K562 (cell line): ENCODE measurements at regions not wholly inside any gene's neighbourhood (a gene's known extent, or its start where the extent isn't known, plus 50 kb on each side); places are given as distances from the start of the nearest gene placed in this dataset.

Source experiments
- CEBPB ChIP-seq: fragments of 450-650 bp; IDR thresholded peaks from 2 replicates; pipeline ENCODE4 v1.6.1; 2016; ENCODE audit warnings: missing genetic modification characterization, missing compliant biosample characterization
- CHD4 ChIP-seq: fragments of 200-600 bp; sonication (generic); IDR thresholded peaks from 3 replicates; pipeline ENCODE4 v1.6.1; 2012; ENCODE audit warnings: low read depth, mild to moderate bottlenecking, mixed read lengths, low read length, inconsistent platforms; ENCODE audit not compliant: insufficient read depth, insufficient replicate concordance, poor library complexity, severe bottlenecking
- ELF2 ChIP-seq: fragments of 250-450 bp; sonication (Bioruptor Pico); IDR thresholded peaks from 2 replicates; pipeline ENCODE4 v1.5.0; 2021; ENCODE audit warnings: mild to moderate bottlenecking
- HDGF ChIP-seq: fragments of 450-650 bp; IDR thresholded peaks from 2 replicates; pipeline ENCODE4 v1.6.1; 2016
- SMAD4 ChIP-seq: fragments of 250-450 bp; sonication (Bioruptor Pico); conservative IDR thresholded peaks from 2 replicates; pipeline ENCODE4 v1.8.0; 2021; ENCODE audit warnings: inconsistent platforms, mild to moderate bottlenecking, moderate library complexity
- SP1 ChIP-seq: sonication (generic); formaldehyde crosslinking; IDR thresholded peaks from 2 replicates; pipeline ENCODE4 v1.8.1; 2022; ENCODE audit warnings: mild to moderate bottlenecking, missing genetic modification reagents
- TCF7 ChIP-seq: sonication (generic); IDR thresholded peaks from 2 replicates; pipeline ENCODE4 v1.6.1; 2016; ENCODE audit warnings: antibody characterized with exemption, borderline replicate concordance
- TCF7L2 ChIP-seq: fragments of 150-350 bp; IDR thresholded peaks from 2 replicates; pipeline ENCODE4 v1.6.1; 2016; ENCODE audit warnings: low read depth, mild to moderate bottlenecking, low read length, moderate library complexity
- ZNF324 ChIP-seq: fragments of 250-450 bp; sonication (Bioruptor Pico); IDR thresholded peaks from 2 replicates; pipeline ENCODE4 v1.4.0; 2020; ENCODE audit warnings: mild to moderate bottlenecking
- TF ChIP-seq, protein P1 (sequence below), 2 experiments: fragments of 450-650 bp in 1 of 2; IDR thresholded peaks; 2 replicates each; pipeline ENCODE4 v1.6.1; 2011 to 2017; ENCODE audit warnings: low read depth in 2 of 2, antibody characterized with exemption in 1 of 2, borderline replicate concordance in 1 of 2, low read length in 1 of 2, mild to moderate bottlenecking in 1 of 2, mixed read lengths in 1 of 2; ENCODE audit not compliant: control insufficient read depth in 1 of 2
- TF ChIP-seq, protein P2 (sequence below): sonication (generic); formaldehyde crosslinking; IDR thresholded peaks from 2 replicates; pipeline ENCODE4 v1.8.1; 2023; ENCODE audit warnings: mild to moderate bottlenecking, missing genetic modification reagents
- TF ChIP-seq, protein P3 (sequence below): sonication (generic); formaldehyde crosslinking; IDR thresholded peaks from 2 replicates; pipeline ENCODE4 v1.8.0; 2023; ENCODE audit warnings: mild to moderate bottlenecking, missing genetic modification reagents
- TF ChIP-seq, protein P4 (sequence below): sonication (generic); formaldehyde crosslinking; IDR thresholded peaks from 2 replicates; pipeline ENCODE4 v1.8.0; 2022; ENCODE audit warnings: missing genetic modification reagents, mild to moderate bottlenecking, borderline replicate concordance

DNA sequence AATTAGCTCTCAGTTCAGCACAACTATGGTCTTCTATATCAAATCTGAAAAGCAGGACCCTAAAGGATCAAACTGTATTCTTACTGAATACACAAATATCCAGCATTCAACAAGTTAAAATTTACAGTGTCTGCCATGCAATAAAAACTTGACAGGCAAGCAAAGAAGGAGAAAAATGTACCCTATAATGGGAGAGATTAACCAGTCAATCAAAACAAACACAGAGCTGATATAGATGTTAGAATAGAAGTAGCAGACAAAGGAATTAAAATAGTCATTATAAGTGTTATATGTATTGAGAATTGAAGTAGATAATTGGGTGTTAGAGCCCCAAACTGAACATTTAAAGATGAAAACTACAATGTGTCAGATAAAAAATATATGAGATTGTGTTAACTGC, 914.9 kb downstream of the EPHA7 start:
- no peak for TF ChIP-seq TCF7
- TF ChIP-seq, protein P1, sequence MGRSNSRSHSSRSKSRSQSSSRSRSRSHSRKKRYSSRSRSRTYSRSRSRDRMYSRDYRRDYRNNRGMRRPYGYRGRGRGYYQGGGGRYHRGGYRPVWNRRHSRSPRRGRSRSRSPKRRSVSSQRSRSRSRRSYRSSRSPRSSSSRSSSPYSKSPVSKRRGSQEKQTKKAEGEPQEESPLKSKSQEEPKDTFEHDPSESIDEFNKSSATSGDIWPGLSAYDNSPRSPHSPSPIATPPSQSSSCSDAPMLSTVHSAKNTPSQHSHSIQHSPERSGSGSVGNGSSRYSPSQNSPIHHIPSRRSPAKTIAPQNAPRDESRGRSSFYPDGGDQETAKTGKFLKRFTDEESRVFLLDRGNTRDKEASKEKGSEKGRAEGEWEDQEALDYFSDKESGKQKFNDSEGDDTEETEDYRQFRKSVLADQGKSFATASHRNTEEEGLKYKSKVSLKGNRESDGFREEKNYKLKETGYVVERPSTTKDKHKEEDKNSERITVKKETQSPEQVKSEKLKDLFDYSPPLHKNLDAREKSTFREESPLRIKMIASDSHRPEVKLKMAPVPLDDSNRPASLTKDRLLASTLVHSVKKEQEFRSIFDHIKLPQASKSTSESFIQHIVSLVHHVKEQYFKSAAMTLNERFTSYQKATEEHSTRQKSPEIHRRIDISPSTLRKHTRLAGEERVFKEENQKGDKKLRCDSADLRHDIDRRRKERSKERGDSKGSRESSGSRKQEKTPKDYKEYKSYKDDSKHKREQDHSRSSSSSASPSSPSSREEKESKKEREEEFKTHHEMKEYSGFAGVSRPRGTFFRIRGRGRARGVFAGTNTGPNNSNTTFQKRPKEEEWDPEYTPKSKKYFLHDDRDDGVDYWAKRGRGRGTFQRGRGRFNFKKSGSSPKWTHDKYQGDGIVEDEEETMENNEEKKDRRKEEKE (IDR thresholded peaks at IDR 0.05; ENCODE audit: borderline replicate concordance in 1 of 2, control insufficient read depth in 1 of 2, low read depth in 2 of 2, low read length in 1 of 2): no peak
- TF ChIP-seq ZNF324: no peak
- TF ChIP-seq CHD4: no peak
- TF ChIP-seq, protein P2, sequence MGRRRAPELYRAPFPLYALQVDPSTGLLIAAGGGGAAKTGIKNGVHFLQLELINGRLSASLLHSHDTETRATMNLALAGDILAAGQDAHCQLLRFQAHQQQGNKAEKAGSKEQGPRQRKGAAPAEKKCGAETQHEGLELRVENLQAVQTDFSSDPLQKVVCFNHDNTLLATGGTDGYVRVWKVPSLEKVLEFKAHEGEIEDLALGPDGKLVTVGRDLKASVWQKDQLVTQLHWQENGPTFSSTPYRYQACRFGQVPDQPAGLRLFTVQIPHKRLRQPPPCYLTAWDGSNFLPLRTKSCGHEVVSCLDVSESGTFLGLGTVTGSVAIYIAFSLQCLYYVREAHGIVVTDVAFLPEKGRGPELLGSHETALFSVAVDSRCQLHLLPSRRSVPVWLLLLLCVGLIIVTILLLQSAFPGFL: no peak
- TF ChIP-seq, protein P3, sequence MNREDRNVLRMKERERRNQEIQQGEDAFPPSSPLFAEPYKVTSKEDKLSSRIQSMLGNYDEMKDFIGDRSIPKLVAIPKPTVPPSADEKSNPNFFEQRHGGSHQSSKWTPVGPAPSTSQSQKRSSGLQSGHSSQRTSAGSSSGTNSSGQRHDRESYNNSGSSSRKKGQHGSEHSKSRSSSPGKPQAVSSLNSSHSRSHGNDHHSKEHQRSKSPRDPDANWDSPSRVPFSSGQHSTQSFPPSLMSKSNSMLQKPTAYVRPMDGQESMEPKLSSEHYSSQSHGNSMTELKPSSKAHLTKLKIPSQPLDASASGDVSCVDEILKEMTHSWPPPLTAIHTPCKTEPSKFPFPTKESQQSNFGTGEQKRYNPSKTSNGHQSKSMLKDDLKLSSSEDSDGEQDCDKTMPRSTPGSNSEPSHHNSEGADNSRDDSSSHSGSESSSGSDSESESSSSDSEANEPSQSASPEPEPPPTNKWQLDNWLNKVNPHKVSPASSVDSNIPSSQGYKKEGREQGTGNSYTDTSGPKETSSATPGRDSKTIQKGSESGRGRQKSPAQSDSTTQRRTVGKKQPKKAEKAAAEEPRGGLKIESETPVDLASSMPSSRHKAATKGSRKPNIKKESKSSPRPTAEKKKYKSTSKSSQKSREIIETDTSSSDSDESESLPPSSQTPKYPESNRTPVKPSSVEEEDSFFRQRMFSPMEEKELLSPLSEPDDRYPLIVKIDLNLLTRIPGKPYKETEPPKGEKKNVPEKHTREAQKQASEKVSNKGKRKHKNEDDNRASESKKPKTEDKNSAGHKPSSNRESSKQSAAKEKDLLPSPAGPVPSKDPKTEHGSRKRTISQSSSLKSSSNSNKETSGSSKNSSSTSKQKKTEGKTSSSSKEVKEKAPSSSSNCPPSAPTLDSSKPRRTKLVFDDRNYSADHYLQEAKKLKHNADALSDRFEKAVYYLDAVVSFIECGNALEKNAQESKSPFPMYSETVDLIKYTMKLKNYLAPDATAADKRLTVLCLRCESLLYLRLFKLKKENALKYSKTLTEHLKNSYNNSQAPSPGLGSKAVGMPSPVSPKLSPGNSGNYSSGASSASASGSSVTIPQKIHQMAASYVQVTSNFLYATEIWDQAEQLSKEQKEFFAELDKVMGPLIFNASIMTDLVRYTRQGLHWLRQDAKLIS (CRISPR knock-in tag): no peak
- TF ChIP-seq CEBPB (tag): no peak
- no peak for TF ChIP-seq SMAD4 (CRISPR knock-in tag)
- no peak for TF ChIP-seq ELF2
- TF ChIP-seq HDGF: no peak
- TF ChIP-seq, protein P4, sequence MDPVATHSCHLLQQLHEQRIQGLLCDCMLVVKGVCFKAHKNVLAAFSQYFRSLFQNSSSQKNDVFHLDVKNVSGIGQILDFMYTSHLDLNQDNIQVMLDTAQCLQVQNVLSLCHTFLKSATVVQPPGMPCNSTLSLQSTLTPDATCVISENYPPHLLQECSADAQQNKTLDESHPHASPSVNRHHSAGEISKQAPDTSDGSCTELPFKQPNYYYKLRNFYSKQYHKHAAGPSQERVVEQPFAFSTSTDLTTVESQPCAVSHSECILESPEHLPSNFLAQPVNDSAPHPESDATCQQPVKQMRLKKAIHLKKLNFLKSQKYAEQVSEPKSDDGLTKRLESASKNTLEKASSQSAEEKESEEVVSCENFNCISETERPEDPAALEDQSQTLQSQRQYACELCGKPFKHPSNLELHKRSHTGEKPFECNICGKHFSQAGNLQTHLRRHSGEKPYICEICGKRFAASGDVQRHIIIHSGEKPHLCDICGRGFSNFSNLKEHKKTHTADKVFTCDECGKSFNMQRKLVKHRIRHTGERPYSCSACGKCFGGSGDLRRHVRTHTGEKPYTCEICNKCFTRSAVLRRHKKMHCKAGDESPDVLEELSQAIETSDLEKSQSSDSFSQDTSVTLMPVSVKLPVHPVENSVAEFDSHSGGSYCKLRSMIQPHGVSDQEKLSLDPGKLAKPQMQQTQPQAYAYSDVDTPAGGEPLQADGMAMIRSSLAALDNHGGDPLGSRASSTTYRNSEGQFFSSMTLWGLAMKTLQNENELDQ (CRISPR knock-in tag): no peak
- no peak for TF ChIP-seq SP1 (CRISPR knock-in tag)
- TF ChIP-seq TCF7L2: no peak
